ENCODE measurements at regions not wholly inside any gene's neighbourhood (a gene's known extent, or its start where the extent isn't known, plus 50 kb on each side); places are given as distances from the start of the nearest gene placed in this dataset.

GRCh38 chrX:18042776-18043175, 177.9 kb downstream of the BEND2 start:
- TF ChIP-seq POLR2AphosphoS5 (IDR thresholded peaks at IDR 0.05; ENCODE audit: borderline replicate concordance, low read depth, low read length) (no peak), EZH2 (IDR thresholded peaks at IDR 0.05) (no peak)
